ENCODE measurements at regions not wholly inside any gene's neighbourhood (a gene's known extent, or its start where the extent isn't known, plus 50 kb on each side); places are given as distances from the start of the nearest gene placed in this dataset.
"Not testable (repeated sequence)": the region's sequence is repeated elsewhere in the genome, so short reads cannot be mapped to it uniquely, and the experiment has no call there.

GRCh38 chr5:124883681-124884080 lies 137.2 kb upstream of the ZNF608 start:
- no peak for TF ChIP-seq JUND (IDR thresholded peaks at IDR 0.05; ENCODE audit: low read depth)
- DNase-seq (ENCODE audit: low read depth in 1 of 2, low spot score in 1 of 2) = no peak
- in situ Hi-C loops (cut with HindIII; ENCODE audit: low pct_unique_long_range_greater_than_20kb, low sequenced_read_pairs) = no loop called here

GRCh38 chr5:124884114-124884513 lies 137.7 kb upstream of the ZNF608 start:
- no peak for DNase-seq (ENCODE audit: low read depth in 1 of 2, low spot score in 1 of 2)
- in situ Hi-C loops (cut with HindIII; ENCODE audit: low pct_unique_long_range_greater_than_20kb, low sequenced_read_pairs) = no loop called here
- no peak for TF ChIP-seq JUND (IDR thresholded peaks at IDR 0.05; ENCODE audit: low read depth)

- no peak for TF ChIP-seq JUND (IDR thresholded peaks at IDR 0.05; ENCODE audit: low read depth)
- in situ Hi-C loops (cut with HindIII; ENCODE audit: low pct_unique_long_range_greater_than_20kb, low sequenced_read_pairs) = no loop called here
Measured at GRCh38 chr5:124885490-124885889, 139.1 kb upstream of the ZNF608 start.

GRCh38 chr5:124887223-124887622 lies 140.8 kb upstream of the ZNF608 start:
- no peak for TF ChIP-seq JUND (IDR thresholded peaks at IDR 0.05; ENCODE audit: low read depth)
- in situ Hi-C loops (cut with HindIII; ENCODE audit: low pct_unique_long_range_greater_than_20kb, low sequenced_read_pairs) = no loop called here
- DNase-seq (ENCODE audit: low read depth in 1 of 2, low spot score in 1 of 2) = no peak

More at GRCh38 chr5:124885490-124885889, 139.1 kb upstream of the ZNF608 start:
- DNase-seq (ENCODE audit: low read depth in 1 of 2, low spot score in 1 of 2) = no peak

GRCh38 chr5:124888050-124888506 lies 141.6 kb upstream of the ZNF608 start:
- in situ Hi-C loops (cut with HindIII; ENCODE audit: low pct_unique_long_range_greater_than_20kb, low sequenced_read_pairs) = no loop called here
- TF ChIP-seq JUND (IDR thresholded peaks at IDR 0.05; ENCODE audit: low read depth) = no peak
- DNase-seq (ENCODE audit: low read depth in 1 of 2, low spot score in 1 of 2) = no peak

GRCh38 chr5:124888622-124889485 lies 142.4 kb upstream of the ZNF608 start:
- DNase-seq (ENCODE audit: low read depth in 1 of 2, low spot score in 1 of 2) = no peak
- in situ Hi-C loops (cut with HindIII; ENCODE audit: low pct_unique_long_range_greater_than_20kb, low sequenced_read_pairs) = no loop called here
- TF ChIP-seq JUND (IDR thresholded peaks at IDR 0.05; ENCODE audit: low read depth) = no peak

GRCh38 chr5:124889486-124889825 lies 143.0 kb upstream of the ZNF608 start:
- in situ Hi-C loops (cut with HindIII; ENCODE audit: low pct_unique_long_range_greater_than_20kb, low sequenced_read_pairs) = no loop called here
- no peak for DNase-seq (ENCODE audit: low read depth in 1 of 2, low spot score in 1 of 2)
- no peak for TF ChIP-seq JUND (IDR thresholded peaks at IDR 0.05; ENCODE audit: low read depth)

- DNase-seq (ENCODE audit: low read depth in 1 of 2, low spot score in 1 of 2) = no peak
- in situ Hi-C loops (cut with HindIII; ENCODE audit: low pct_unique_long_range_greater_than_20kb, low sequenced_read_pairs) = no loop called here
- TF ChIP-seq JUND (IDR thresholded peaks at IDR 0.05; ENCODE audit: low read depth) = no peak
Measured at GRCh38 chr5:124889850-124890249, 143.4 kb upstream of the ZNF608 start.

- DNase-seq (ENCODE audit: low read depth in 1 of 2, low spot score in 1 of 2); in situ Hi-C loops (cut with HindIII; ENCODE audit: low pct_unique_long_range_greater_than_20kb, low sequenced_read_pairs): not testable (repeated sequence)
Measured at GRCh38 chr5:124890442-124890841, 144.0 kb upstream of the ZNF608 start.

GRCh38 chr5:124891179-124891578 lies 144.7 kb upstream of the ZNF608 start:
- in situ Hi-C loops (cut with HindIII; ENCODE audit: low pct_unique_long_range_greater_than_20kb, low sequenced_read_pairs) = no loop called here
- no peak for TF ChIP-seq JUND (IDR thresholded peaks at IDR 0.05; ENCODE audit: low read depth)
- DNase-seq (ENCODE audit: low read depth in 1 of 2, low spot score in 1 of 2) = no peak

GRCh38 chr5:124892185-124892848 lies 145.9 kb upstream of the ZNF608 start:
- in situ Hi-C loops (cut with HindIII; ENCODE audit: low pct_unique_long_range_greater_than_20kb, low sequenced_read_pairs) = no loop called here
- DNase-seq (ENCODE audit: low read depth in 1 of 2, low spot score in 1 of 2) = no peak
- no peak for TF ChIP-seq JUND (IDR thresholded peaks at IDR 0.05; ENCODE audit: low read depth)

- in situ Hi-C loops (cut with HindIII; ENCODE audit: low pct_unique_long_range_greater_than_20kb, low sequenced_read_pairs) = no loop called here
- no peak for TF ChIP-seq JUND (IDR thresholded peaks at IDR 0.05; ENCODE audit: low read depth)
- peak in 1 of 2 experiments; percentile 30 for DNase-seq (ENCODE audit: low read depth in 1 of 2, low spot score in 1 of 2)
Measured at GRCh38 chr5:124894541-124894940, 148.1 kb upstream of the ZNF608 start.

GRCh38 chr5:124895236-124895635 lies 148.8 kb upstream of the ZNF608 start:
- in situ Hi-C loops (cut with HindIII; ENCODE audit: low pct_unique_long_range_greater_than_20kb, low sequenced_read_pairs) = no loop called here
- TF ChIP-seq JUND (IDR thresholded peaks at IDR 0.05; ENCODE audit: low read depth) = no peak
- DNase-seq (ENCODE audit: low read depth in 1 of 2, low spot score in 1 of 2) = no peak
